Upper lobe of left lung (tissue), 6 donors: ENCODE measurements at regions not wholly inside any gene's neighbourhood (a gene's known extent, or its start where the extent isn't known, plus 50 kb on each side); places are given as distances from the start of the nearest gene placed in this dataset.

Source experiments
- ATAC-seq, 2 donors: fragments of 200-7000 bp; cut with Tn5 transposase; one replicate each; pipeline ENCODE4 v1.9.1; 2022; ENCODE audit warnings: mild to moderate bottlenecking in 2 of 2, moderate library complexity in 2 of 2; ENCODE audit not compliant: low FRiP score in 2 of 2
- DNase-seq, 2 donors: peaks; one replicate each; pipeline ENCODE4 v3.0.0-alpha.2; 2019 to 2020
- H3K27ac ChIP-seq, 4 donors: fragments of 200-600 bp; sonication (generic); one replicate each; pipeline ENCODE4 v1.5.1; 2016 to 2019
- H3K27me3 ChIP-seq, 4 donors: fragments of 200-600 bp; sonication (generic); one replicate each; pipeline ENCODE4 v1.5.1; 2017 to 2019
- H3K36me3 ChIP-seq, 4 donors: fragments of 200-600 bp; sonication (generic); one replicate each; pipeline ENCODE4 v1.5.1; 2016 to 2019
- H3K4me1 ChIP-seq, 4 donors: fragments of 200-600 bp; sonication (generic); one replicate each; pipeline ENCODE4 v1.5.1; 2018 to 2019
- H3K4me3 ChIP-seq, 4 donors: fragments of 200-600 bp; sonication (generic); one replicate each; pipeline ENCODE4 v1.5.1; 2017 to 2019; ENCODE audit warnings: mild to moderate bottlenecking in 2 of 4, moderate library complexity in 1 of 4
- H3K9me3 ChIP-seq, 4 donors: fragments of 200-600 bp; sonication (generic); one replicate each; pipeline ENCODE4 v1.5.1; 2018 to 2019
- EP300 ChIP-seq, 4 donors: sonication (generic); formaldehyde crosslinking; IDR thresholded peaks; one replicate each; pipeline ENCODE4 v1.5.1; 2017; ENCODE audit warnings: antibody characterized with exemption in 4 of 4, control low read depth in 2 of 4
- POLR2A ChIP-seq, 4 donors: fragments of 450-650 bp; IDR thresholded peaks; one replicate each; pipeline ENCODE4 v1.5.1; 2016 to 2017; ENCODE audit warnings: antibody characterized with exemption in 4 of 4, mild to moderate bottlenecking in 2 of 4
- POLR2AphosphoS5 ChIP-seq, 2 donors: sonication (generic); formaldehyde crosslinking; IDR thresholded peaks; one replicate each; pipeline ENCODE4 v1.5.1; 2017; ENCODE audit warnings: antibody characterized with exemption in 2 of 2
- WGBS, 2 donors: methylation state at CpG; one replicate each; pipeline ENCODE4 v1.1.5; 2017 to 2018; 5-methylcytosine and 5-hydroxymethylcytosine counted together
- TF ChIP-seq, protein P1 (sequence below), 6 experiments: fragments of 450-650 bp in 4 of 6; fragments of 200-600 bp in 2 of 6; sonication (generic) in 2 of 6; IDR thresholded peaks; one replicate each; pipeline ENCODE4 v1.5.1; 2016 to 2019; ENCODE audit warnings: antibody characterized with exemption in 6 of 6
- donor health status: DM: no; HTN: no; CAD: no; lungs with moderate emphysema.
- donor health status: DM: no; HTN: yes; CAD: no; lungs with severe emphysema.

DNA sequence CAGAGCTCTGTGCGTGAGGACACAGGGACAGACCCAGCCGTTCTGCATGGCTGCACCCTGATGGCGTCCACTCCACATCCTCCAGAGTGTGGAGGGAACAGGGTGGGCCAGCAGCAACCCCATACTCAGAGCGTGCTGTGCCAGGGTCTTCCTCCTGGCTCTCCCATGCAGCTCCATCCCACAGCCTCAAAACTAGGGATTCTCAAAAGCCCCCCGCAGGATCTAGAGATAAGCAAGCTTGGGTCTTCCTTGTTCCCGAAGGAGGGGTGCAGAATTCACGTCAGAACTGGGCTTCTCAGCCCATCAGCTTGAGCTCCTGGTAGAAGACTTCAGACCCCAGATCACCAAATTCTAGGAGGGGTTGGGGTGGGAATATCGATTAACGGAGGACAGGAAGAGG is 858.8 kb downstream of the TBC1D22A start:
- ATAC-seq (no peak), DNase-seq (no peak)
- 68 to 77% methylated on average over 9 of the region's 9 CpGs for WGBS, 2 donors
- H3K4me1 ChIP-seq: no peaks in the 10 kb centered on the region
- no peak overlapping the region for H3K27ac ChIP-seq
- H3K27me3 ChIP-seq: no peaks in the 10 kb centered on the region
- TF ChIP-seq POLR2A (IDR thresholded peaks at IDR 0.05) (no peak), POLR2AphosphoS5 (IDR thresholded peaks at IDR 0.05) (no peak), EP300 (IDR thresholded peaks at IDR 0.05) (no peak)
- TF ChIP-seq, protein P1, sequence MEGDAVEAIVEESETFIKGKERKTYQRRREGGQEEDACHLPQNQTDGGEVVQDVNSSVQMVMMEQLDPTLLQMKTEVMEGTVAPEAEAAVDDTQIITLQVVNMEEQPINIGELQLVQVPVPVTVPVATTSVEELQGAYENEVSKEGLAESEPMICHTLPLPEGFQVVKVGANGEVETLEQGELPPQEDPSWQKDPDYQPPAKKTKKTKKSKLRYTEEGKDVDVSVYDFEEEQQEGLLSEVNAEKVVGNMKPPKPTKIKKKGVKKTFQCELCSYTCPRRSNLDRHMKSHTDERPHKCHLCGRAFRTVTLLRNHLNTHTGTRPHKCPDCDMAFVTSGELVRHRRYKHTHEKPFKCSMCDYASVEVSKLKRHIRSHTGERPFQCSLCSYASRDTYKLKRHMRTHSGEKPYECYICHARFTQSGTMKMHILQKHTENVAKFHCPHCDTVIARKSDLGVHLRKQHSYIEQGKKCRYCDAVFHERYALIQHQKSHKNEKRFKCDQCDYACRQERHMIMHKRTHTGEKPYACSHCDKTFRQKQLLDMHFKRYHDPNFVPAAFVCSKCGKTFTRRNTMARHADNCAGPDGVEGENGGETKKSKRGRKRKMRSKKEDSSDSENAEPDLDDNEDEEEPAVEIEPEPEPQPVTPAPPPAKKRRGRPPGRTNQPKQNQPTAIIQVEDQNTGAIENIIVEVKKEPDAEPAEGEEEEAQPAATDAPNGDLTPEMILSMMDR (IDR thresholded peaks at IDR 0.05): no peak
- no peaks in the 10 kb centered on the region for H3K36me3 ChIP-seq
- H3K9me3 ChIP-seq: no peaks in the 10 kb centered on the region
- H3K4me3 ChIP-seq: no peak overlapping the region

DNA sequence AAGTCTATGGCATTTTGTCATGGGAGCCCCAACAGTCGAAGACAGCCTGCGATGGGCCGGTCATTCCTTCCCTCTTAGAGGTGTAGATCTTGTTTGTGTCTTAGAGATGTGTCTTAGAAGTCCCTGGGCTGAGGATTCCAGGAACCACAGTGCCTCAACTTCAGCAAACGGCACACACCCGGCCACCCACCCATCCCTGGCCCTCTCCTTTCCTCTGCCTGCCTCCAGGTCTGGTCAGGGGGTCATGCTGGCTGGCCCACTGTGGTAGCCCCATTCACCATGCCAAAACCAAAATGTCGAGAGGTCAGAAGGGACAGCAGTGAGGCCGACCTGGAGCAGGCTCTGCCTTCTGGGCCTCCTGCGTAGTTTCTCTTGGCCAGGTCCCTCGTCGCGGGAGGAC is 857.9 kb downstream of the TBC1D22A start:
- H3K27me3 ChIP-seq: no peaks in the 10 kb centered on the region
- no peak for ATAC-seq
- TF ChIP-seq POLR2A (IDR thresholded peaks at IDR 0.05): no peak

DNA sequence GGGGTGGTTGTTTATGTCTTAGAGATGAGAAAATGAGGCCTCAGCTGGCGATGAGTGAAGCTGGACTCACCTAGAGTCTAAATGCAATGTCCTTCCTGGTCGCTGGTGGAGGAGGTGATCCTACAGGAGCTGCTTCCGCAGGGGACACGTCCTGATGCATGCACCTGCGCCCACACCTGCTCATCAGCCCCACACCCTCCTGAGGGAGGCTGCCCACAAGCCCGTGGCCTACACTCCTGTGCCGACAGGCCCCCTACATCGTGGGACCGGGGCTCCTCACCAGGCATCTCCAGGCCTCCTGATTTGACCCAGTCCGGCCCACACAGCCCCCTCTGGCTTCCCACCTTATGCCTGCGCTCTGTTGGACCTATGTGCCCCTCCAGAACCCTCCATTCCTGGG is 857.2 kb downstream of the TBC1D22A start:
- no peak for TF ChIP-seq POLR2AphosphoS5 (IDR thresholded peaks at IDR 0.05)
- TF ChIP-seq POLR2A (IDR thresholded peaks at IDR 0.05): no peak
- Histone ChIP-seq H3K27ac (no peak overlapping the region), H3K4me1 (no peaks in the 10 kb centered on the region), H3K36me3 (no peaks in the 10 kb centered on the region), H3K9me3 (no peaks in the 10 kb centered on the region), H3K27me3 (no peaks in the 10 kb centered on the region), H3K4me3 (no peak overlapping the region)
- ATAC-seq: no peak
- 79 to 82% methylated on average over 6 to 11 of the region's 11 CpGs for WGBS, 2 donors
- DNase-seq: no peak

More for the DNA sequence above, 857.9 kb downstream of the TBC1D22A start:
- Histone ChIP-seq H3K27ac (no peak overlapping the region), H3K4me1 (no peaks in the 10 kb centered on the region), H3K4me3 (no peak overlapping the region), H3K36me3 (no peaks in the 10 kb centered on the region), H3K9me3 (no peaks in the 10 kb centered on the region)
- 95% methylated on average over 9 to 11 of the region's 11 CpGs for WGBS, 2 donors
- DNase-seq: no peak

DNA sequence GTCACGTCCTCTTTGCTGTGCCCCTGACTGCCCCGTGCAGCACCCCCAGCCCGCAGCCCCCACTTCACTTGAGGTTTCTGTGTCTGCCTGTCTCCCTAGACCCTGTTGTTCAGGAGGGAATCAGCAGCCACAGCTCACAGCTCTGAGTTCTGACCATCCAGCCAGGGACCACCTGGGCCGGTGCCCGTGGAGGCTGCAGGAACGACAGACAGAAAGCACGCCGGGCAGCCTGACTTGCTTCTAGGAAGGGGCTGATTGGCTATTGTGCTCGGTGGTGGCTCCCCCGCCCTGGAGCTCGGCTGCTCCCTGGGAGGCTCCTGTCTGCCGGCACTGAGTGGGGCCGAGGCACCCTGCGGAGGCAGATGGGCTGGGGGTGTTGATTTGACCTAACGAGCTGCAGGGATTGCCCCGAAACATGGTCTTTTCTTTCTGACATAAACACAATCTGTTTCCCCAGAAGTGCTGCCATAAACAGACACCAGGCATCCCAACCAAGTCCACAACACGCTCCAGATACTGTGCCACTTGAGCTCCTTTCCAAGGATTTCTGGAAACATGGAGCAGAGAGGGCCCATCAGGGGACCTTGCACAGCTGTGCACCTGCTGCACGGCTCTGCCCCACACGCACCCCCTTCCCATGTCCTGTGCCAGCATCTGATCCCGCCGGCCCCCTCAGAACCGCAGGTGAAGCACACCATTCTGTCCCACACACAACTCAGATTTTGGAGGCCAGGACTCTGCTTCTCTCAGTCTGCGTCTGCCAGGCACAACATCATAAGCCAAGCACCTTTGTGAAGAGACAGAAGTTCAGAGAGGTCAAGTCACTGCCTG is 855.9 kb downstream of the TBC1D22A start:
- no peak for TF ChIP-seq EP300 (IDR thresholded peaks at IDR 0.05)
- TF ChIP-seq POLR2A (IDR thresholded peaks at IDR 0.05): no peak
- no peak for TF ChIP-seq POLR2AphosphoS5 (IDR thresholded peaks at IDR 0.05)
- TF ChIP-seq, protein P1 (IDR thresholded peaks at IDR 0.05): no peak
- Histone ChIP-seq H3K27ac (no peak overlapping the region), H3K4me1 (no peaks in the 10 kb centered on the region), H3K27me3 (no peaks in the 10 kb centered on the region), H3K9me3 (no peaks in the 10 kb centered on the region), H3K4me3 (no peak overlapping the region), H3K36me3 (no peaks in the 10 kb centered on the region)
- no peak for ATAC-seq
- WGBS, 2 donors: 40 to 51% methylated on average over 14 to 18 of the region's 23 CpGs
- DNase-seq: no peak

DNA sequence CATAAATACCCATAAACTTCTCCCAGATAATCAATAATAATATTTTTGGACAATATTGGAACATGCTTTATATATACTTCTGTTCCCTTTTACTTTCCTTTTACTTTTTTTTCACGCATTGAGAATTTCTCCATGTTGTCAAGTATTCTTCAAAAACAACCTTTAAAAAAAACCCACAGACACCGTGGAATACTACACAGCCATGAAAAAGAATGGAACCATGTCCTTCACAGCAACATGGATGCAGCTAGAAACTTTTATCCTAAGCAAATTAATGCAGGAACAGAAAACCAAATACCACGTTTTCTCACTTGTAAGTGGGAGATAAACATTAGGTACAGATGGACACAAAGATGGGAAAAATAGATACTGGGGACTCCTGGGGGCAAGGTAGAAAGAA is 854.7 kb downstream of the TBC1D22A start:
- H3K27ac ChIP-seq: no peak overlapping the region
- WGBS, 2 donors: 79 to 84% methylated on average over 3 of the region's 3 CpGs

More for the DNA sequence above, 854.7 kb downstream of the TBC1D22A start:
- H3K4me3 ChIP-seq: no peak overlapping the region
- H3K27me3 ChIP-seq: no peaks in the 10 kb centered on the region
- ATAC-seq (no peak), DNase-seq (no peak)
- H3K36me3 ChIP-seq: no peaks in the 10 kb centered on the region
- no peaks in the 10 kb centered on the region for H3K4me1 ChIP-seq
- H3K9me3 ChIP-seq: no peaks in the 10 kb centered on the region
- TF ChIP-seq, protein P1 (IDR thresholded peaks at IDR 0.05): no peak
- TF ChIP-seq POLR2AphosphoS5 (IDR thresholded peaks at IDR 0.05) (no peak), POLR2A (IDR thresholded peaks at IDR 0.05) (no peak), EP300 (IDR thresholded peaks at IDR 0.05) (no peak)
